ENCODE measurements at regions not wholly inside any gene's neighbourhood (a gene's known extent, or its start where the extent isn't known, plus 50 kb on each side); places are given as distances from the start of the nearest gene placed in this dataset.

DNA sequence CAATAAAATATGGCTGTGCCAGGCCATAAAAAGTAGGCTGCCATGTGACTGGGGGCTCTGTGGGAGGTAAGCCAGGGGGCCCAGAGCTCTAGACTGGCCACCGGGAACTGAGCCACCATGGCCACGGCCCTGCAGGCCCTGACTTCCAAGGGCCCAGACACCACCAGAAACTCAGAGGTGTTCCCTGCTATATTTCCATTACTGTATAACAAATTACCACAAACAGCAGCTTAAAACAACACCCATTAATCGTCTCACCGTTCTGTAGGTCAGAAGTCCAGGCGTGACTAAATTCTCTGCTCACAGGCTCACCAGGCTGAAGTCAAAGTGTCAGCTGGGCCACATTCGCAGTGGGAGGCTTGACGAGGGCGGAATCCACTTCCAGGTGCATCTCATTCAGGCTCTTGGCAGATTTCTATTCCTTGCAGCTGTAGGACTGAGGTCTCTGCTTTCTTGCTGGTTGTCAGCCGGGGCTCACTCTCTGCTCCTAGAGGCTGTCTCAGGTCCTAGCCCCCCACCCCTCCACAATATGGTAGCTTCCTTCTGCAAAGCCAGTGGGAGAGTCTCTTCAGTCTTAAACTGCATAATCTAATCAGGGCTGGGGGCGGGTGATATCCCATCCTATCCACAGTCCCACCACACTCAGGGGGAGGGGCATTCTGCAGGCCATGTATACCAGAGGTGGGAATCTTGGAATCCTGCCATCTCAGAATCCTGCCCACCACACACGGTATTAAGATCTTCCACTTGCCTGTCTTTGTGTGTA is 125.4 kb downstream of the C5orf15 start:
- WGBS, 2 experiments (ENCODE audit: extremely low coverage in 1 of 2, insufficient coverage in 1 of 2, insufficient read length in 1 of 2, insufficient replicate concordance in 2 of 2, low coverage in 1 of 2, low lambda C conversion rate in 2 of 2, missing lambda C conversion rate in 1 of 2): 80% methylated on average over 11 of the region's 11 CpGs; no CpG with 5 or more reads in 1 of the 2 experiments
- H2BK20ac ChIP-seq (ENCODE audit: low read length): no peak overlapping the region
- H2BK15ac ChIP-seq (ENCODE audit: low read length): no peak overlapping the region
- no peak overlapping the region for H2BK120ac ChIP-seq (replicated peaks; ENCODE audit: low read depth, low read length)
- H3K14ac ChIP-seq (ENCODE audit: insufficient read length): no peak overlapping the region
- no peaks in the 10 kb centered on the region for H3K36me3 ChIP-seq (ENCODE audit: control insufficient read depth in 2 of 4, insufficient read depth in 4 of 4, low read length in 3 of 4)
- ChIA-PET CTCF (ENCODE audit: partially characterized antibody) (interaction anchor here (1.0 to 1.9 kb wide), 6 partner anchors 11 to 101 kb away, joined by 3 to 8 read pairs (median 5); no protein-coding TSS in a partner anchor), POLR2A (ENCODE audit: partially characterized antibody) (no interaction called here)
- H4K91ac ChIP-seq (replicated peaks; ENCODE audit: insufficient read length, low read length): no peak overlapping the region
- H3K56ac ChIP-seq (replicated peaks; ENCODE audit: insufficient read length, low read depth, low read length): no peak overlapping the region
- H4K5ac ChIP-seq (ENCODE audit: insufficient read length, low read depth, low read length): no peak overlapping the region
- H3K79me2 ChIP-seq (ENCODE audit: control insufficient read depth in 1 of 2, insufficient read depth in 2 of 2, low read length in 2 of 2): no peaks in the 10 kb centered on the region
- no peak overlapping the region for H3K18ac ChIP-seq (ENCODE audit: extremely low read depth, low read length)
- H3K9ac ChIP-seq (replicated peaks in 1 of 4; ENCODE audit: extremely low read depth in 1 of 4, low read depth in 3 of 4, low read length in 3 of 4): no peak overlapping the region
- no peak overlapping the region for H3K27ac ChIP-seq (ENCODE audit: low read depth, low read length)
- H3K4me1 ChIP-seq (replicated peaks in 1 of 4; ENCODE audit: control insufficient read depth in 3 of 4, insufficient read depth in 4 of 4, low read length in 3 of 4): no peaks in the 10 kb centered on the region
- H3K4ac ChIP-seq (replicated peaks; ENCODE audit: insufficient read length, low read depth, low read length): no peak overlapping the region
- no peak overlapping the region for H2BK5ac ChIP-seq (ENCODE audit: low read depth, low read length)
- H2BK12ac ChIP-seq (ENCODE audit: low read depth, low read length): no peak overlapping the region
- DNase-seq (ENCODE audit: low read depth in 1 of 2, low spot score in 2 of 2) (no peak), FAIRE-seq (no peak)
- no peaks in the 10 kb centered on the region for H4K20me1 ChIP-seq (replicated peaks in 1 of 2; ENCODE audit: control insufficient read depth in 1 of 2, insufficient read depth in 2 of 2, low read length in 2 of 2)
- H4K8ac ChIP-seq (ENCODE audit: extremely low read depth, insufficient read depth, low read length): no peak overlapping the region
- H3K27me3 ChIP-seq (replicated peaks in 1 of 4; ENCODE audit: control insufficient read depth in 3 of 4, extremely low read depth in 1 of 4, insufficient read depth in 3 of 4, low read length in 3 of 4): no peaks in the 10 kb centered on the region
- no peak overlapping the region for H2AK5ac ChIP-seq (ENCODE audit: low read depth, low read length)
- no peak overlapping the region for H2AFZ ChIP-seq (ENCODE audit: low read length)
- no peaks in the 10 kb centered on the region for H3K23me2 ChIP-seq (ENCODE audit: low read depth, low read length)
- no peaks in the 10 kb centered on the region for H3K9me3 ChIP-seq (ENCODE audit: insufficient read depth in 2 of 2, low read depth in 1 of 2, low read length in 1 of 2)
- no peak overlapping the region for H3K4me2 ChIP-seq (ENCODE audit: insufficient read depth in 1 of 2, low read depth in 2 of 2, low read length in 2 of 2)
- no peak overlapping the region for H3K4me3 ChIP-seq (ENCODE audit: extremely low read depth in 1 of 4, insufficient read depth in 2 of 4, low read depth in 3 of 4, low read length in 4 of 4)
- no peaks in the 10 kb centered on the region for H3K79me1 ChIP-seq (ENCODE audit: low read depth, low read length)
- H3K23ac ChIP-seq (ENCODE audit: insufficient read length): no peak overlapping the region
- no peak for TF ChIP-seq USF2 (IDR thresholded peaks at IDR 0.05; ENCODE audit: low read length)
- no peak for TF ChIP-seq BRCA1 (IDR thresholded peaks at IDR 0.05; ENCODE audit: low read depth, low read length)
- TF ChIP-seq TBP (IDR thresholded peaks at IDR 0.05; ENCODE audit: low read depth, low read length): no peak
- no peak for TF ChIP-seq POLR2A (IDR thresholded peaks at IDR 0.05; ENCODE audit: control extremely low read depth in 1 of 2, low read depth in 2 of 2, low read length in 2 of 2)
- TF ChIP-seq SRF (IDR thresholded peaks at IDR 0.05; ENCODE audit: low read depth, low read length): no peak
- TF ChIP-seq HDAC2 (IDR thresholded peaks at IDR 0.05; ENCODE audit: borderline replicate concordance in 1 of 2, low read depth in 2 of 2, low read length in 2 of 2): no peak
- no peak for TF ChIP-seq TAF7 (optimal IDR thresholded peaks at IDR 0.05; ENCODE audit: borderline replicate concordance, low read depth, low read length)
- no peak for TF ChIP-seq PHF8 (conservative IDR thresholded peaks at IDR 0.05; ENCODE audit: low read depth, low read length)
- no peak for TF ChIP-seq BACH1 (IDR thresholded peaks at IDR 0.05; ENCODE audit: low read length)
- no peak for TF ChIP-seq POU5F1 (IDR thresholded peaks at IDR 0.05; ENCODE audit: low read depth, low read length)
- TF ChIP-seq TAF1 (IDR thresholded peaks at IDR 0.05; ENCODE audit: low read depth, low read length): no peak
- no peak for TF ChIP-seq MAFK (IDR thresholded peaks at IDR 0.05; ENCODE audit: low read depth, low read length)
- TF ChIP-seq SAP30 (IDR thresholded peaks at IDR 0.05; ENCODE audit: insufficient read depth, insufficient replicate concordance, low read length): no peak
